ENCODE measurements at regions not wholly inside any gene's neighbourhood (a gene's known extent, or its start where the extent isn't known, plus 50 kb on each side); places are given as distances from the start of the nearest gene placed in this dataset.
A peak's percentile ranks its signal among the peaks of the same experiment; 100 is the strongest.

GRCh38 chr9:108316066-108316465 lies 539.7 kb downstream of the ACTL7B start:
- DNase-seq: no peak

- DNase-seq: no peak
Observed at GRCh38 chr9:108311745-108312144, 544.0 kb downstream of the ACTL7B start.

- DNase-seq: no peak
Observed at GRCh38 chr9:108310202-108310601, 545.6 kb downstream of the ACTL7B start.

- peak; percentile 15 for DNase-seq
Observed at GRCh38 chr9:108300306-108301287, 555.2 kb downstream of the ACTL7B start.

GRCh38 chr9:108297073-108297472 lies 558.7 kb downstream of the ACTL7B start:
- no peak for DNase-seq

- no peak for DNase-seq
Observed at GRCh38 chr9:108296056-108296455, 559.7 kb downstream of the ACTL7B start.

GRCh38 chr9:108291586-108291932 lies 564.2 kb downstream of the ACTL7B start:
- no peak for DNase-seq

GRCh38 chr9:108290839-108291585 lies 564.8 kb downstream of the ACTL7B start:
- DNase-seq: peak; percentile 29

- no peak for DNase-seq
Observed at GRCh38 chr9:108286638-108287206, 569.1 kb downstream of the ACTL7B start.

- DNase-seq: no peak
Observed at GRCh38 chr9:108283696-108284095, 572.1 kb downstream of the ACTL7B start.

- DNase-seq: no peak
Observed at GRCh38 chr9:108282872-108283271, 572.9 kb downstream of the ACTL7B start.

- no peak for DNase-seq
Observed at GRCh38 chr9:108281696-108282095, 574.1 kb downstream of the ACTL7B start.

GRCh38 chr9:108278341-108278740 lies 577.4 kb downstream of the ACTL7B start:
- DNase-seq: no peak

GRCh38 chr9:108277216-108277615 lies 578.6 kb downstream of the ACTL7B start:
- no peak for DNase-seq

- no peak for DNase-seq
Observed at GRCh38 chr9:108275906-108276305, 579.9 kb downstream of the ACTL7B start.

GRCh38 chr9:108274971-108275370 lies 580.8 kb downstream of the ACTL7B start:
- peak; percentile 47 for DNase-seq

GRCh38 chr9:108273988-108274387 lies 581.8 kb downstream of the ACTL7B start:
- DNase-seq: no peak

- peak; percentile 89 for DNase-seq
Observed at GRCh38 chr9:108272349-108272899, 583.4 kb downstream of the ACTL7B start.

GRCh38 chr9:108271646-108272348 lies 584.0 kb downstream of the ACTL7B start:
- peak; percentile 89 for DNase-seq

- no peak for DNase-seq
Observed at GRCh38 chr9:108271236-108271635, 584.5 kb downstream of the ACTL7B start.

GRCh38 chr9:108270561-108270960 lies 585.2 kb downstream of the ACTL7B start:
- no peak for DNase-seq

- no peak for DNase-seq
Observed at GRCh38 chr9:108270051-108270450, 585.7 kb downstream of the ACTL7B start.

GRCh38 chr9:108269371-108269770 lies 586.4 kb downstream of the ACTL7B start:
- no peak for DNase-seq

All from NCI-H2029 treated with DMSO at 0.1 percent for 48 hours (cell line).